Effector CD8-positive, alpha-beta T cell (primary cell): ENCODE measurements at regions not wholly inside any gene's neighbourhood (a gene's known extent, or its start where the extent isn't known, plus 50 kb on each side); places are given as distances from the start of the nearest gene placed in this dataset.
"Not testable (repeated sequence)": the region's sequence is repeated elsewhere in the genome, so short reads cannot be mapped to it uniquely, and the experiment has no call there.

Experiments
- DNase-seq: peaks from one replicate; lab custom pipeline; 2025; lab: John Stamatoyannopoulos, UW

DNA sequence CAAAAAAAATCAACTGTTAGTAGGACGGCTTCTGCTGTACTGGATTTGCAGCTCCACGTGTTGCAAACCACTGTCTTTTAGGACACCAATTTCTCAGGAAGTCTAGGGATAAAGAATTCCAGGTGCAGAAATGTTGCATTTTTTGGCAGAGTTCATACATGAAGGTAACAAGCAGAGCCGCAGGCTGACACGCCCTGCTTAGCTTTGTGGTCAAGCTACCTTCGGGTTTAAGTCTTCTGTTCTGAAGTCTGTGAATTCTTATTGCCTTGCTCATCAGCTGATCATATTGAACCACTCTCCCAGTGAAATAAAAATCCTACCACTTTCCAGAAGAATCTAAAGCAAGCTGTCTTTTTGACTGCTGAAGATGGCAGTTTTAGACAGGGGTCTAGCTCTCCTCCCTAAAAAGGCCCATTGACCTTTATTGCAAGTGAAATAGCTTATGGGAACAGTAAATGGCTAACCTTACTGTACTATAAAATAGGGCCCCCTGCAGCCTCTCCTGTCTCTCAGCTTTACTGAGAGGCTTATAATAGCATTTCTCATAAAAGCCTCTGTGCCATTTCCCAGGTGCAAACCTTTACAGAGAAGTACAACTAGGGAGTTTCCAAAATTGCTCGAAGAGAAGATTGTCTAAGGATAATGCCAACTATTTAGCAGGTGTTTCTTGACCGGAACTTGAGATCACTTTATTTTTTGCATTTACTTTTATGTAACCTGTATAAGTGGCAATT, 262.2 kb upstream of the IL12A start:
- DNase-seq: no peak

DNA sequence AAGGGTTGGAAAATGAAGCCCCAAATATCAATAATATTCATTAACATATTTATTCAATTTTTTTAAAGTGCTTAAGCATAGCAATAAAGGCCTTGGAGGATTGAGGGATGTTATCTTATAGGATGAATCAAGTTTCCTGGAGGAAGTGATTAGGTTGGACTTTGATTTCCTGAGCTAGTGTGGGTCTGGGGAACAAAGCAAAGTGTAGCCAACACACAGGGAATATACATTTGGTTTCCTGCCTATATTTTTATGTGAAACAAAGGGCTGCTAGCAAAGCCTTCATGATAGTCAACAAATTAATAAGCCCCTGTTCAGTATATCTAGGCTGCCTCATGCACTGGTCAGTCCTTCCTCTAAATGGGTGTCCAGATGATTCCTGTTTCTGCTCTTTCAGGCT, 261.1 kb upstream of the IL12A start:
- DNase-seq: no peak

DNA sequence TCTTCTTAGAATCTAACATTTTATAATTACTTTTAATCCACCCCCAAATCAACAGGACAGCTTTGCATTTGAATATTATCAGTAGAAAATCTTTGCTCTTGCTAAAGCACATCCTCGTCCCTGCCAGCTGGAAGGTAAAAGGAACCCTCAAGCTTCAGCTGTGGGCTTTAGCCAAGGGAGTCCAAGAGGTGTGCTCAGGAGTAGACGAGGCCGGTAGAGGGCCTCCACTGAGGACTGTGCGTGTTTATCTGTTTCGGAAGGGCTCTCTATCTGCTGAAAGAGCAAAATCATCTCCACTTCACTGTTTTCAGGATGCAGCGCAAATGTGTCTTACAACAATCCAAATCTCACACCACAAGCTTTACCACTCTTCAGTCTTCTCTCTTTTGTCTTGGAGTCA, 257.4 kb upstream of the IL12A start:
- no peak for DNase-seq

DNA sequence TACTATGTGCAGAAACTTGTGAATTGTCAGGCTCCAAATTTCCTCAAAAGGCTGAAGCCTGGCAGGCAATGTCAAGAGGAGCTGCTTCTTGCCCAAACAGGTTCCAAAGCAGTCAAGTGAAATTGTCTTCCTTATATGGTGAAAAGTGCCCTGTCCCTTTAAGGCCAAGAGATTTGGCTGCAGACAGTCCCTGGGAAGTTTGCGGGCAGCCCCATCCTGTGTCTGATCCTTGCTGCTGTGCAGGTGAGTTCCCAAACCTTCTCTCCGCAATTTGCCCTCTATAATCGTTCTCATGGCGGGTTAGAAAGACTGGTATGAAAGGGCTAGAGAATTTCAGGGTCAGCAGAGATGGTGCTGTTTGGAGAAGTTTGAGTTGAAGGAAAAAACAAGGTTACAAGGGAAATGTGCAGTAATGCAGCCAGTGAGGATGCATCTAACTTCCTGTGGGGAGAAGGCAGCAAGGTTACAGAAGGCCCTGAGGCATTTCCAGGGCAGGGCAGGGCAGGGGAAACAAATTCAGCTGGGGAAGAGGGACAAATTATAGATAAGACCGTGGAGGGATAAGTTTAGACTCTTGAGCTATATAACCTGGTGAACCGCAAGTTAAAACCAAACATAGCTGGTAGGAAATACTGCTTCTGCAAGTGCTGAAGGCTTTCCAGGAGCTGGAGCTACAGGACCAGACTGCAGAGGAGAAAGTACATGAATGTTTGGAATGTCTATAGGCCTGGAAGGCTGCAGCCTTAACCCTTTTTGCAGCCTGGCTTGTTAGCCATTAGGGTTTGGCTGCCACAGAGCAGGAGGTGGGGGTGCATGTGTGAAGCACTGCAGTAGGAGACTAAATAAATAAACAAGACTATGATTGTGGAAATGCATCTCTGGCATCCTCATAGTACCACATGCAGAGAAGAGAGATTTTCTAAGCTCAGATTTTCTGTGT, 256.2 kb upstream of the IL12A start:
- no peak for DNase-seq

DNA sequence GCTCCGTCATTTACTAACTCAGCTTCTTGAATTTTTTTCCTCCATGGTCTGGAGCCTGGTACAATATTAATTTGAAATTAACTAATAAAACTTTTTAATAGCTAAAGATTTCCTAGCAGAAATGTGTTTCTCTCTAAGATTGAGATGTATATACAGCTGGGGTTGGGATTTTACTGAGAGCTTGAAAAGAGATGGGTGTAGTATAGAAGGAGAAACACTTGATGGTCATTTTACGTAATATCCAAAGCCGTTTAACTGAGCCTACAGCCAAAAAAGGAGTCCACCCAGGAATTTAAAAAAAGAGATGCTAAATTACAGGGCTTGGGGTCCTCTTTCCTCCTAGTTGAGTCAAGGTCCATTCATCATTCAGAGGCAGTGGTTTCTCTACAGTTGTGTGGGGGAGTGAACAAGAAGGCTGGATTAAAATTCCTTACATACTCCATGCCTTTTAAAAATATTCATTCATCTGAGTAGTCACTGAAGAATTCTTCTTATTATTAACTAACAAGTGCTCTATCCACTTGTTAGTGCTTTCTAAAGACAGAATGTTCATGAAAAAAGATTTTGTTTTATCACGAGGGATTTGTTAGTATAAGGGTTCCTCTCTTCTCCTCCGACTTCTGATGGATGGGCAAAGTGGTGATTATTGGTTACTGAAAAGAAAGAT, 255.3 kb upstream of the IL12A start:
- no peak for DNase-seq

DNA sequence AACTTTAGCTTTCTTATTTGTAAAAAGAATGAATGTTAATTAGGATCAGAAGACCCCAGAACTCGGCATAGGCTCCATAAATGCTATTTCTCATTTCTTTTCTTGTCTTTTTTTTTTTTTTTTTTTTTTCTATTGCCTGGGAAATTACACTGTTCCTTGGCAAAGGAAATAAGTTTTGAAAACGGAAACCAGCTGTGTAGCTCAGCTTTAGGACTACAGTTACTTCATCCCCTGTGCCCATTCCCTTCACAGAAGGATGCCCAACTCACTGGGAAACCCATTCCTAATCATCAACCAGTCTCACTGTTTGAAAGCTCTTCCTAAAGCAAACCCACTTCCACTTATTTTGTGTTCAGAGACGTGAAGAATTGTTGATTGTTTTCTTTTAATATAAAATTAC, 254.0 kb upstream of the IL12A start:
- DNase-seq: no peak

DNA sequence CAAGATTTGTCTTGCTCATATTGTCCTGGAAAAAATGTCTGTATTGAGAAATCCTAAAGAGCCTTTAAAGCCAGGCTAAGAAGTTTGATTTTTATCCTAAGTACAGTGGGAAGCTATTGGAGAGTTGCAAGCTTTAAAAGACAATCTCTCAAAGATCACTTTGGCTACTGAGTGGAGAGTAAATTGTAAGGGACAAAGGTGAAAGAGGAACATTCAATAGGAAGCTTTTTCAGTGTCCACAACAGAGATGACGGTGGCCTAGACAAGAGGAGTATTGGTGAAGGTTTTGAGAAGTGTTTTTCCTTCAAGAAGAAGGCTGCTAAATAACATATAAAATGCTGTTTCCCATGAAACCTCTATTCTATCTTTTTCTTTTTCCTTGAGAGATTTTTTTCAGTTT, 249.5 kb upstream of the IL12A start:
- no peak for DNase-seq

DNA sequence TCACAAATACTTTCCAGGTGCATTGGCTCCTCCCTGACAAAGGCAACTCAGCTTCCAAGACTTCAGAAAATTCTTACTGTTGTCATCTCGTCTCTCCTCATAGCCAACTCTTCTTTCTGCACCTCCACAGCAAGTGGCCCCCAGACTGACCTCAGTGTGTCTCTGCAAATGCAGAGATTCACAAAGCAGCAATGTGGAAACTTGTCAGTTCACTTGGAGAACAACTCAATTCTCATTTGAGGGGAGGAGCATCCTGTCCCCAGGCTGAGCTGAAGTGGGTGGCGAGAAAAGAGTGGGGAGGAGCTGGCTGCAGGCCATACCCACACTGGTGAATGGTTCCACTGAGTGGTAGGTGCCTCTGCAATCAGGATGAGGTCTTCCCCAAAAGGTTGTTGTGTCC, 248.7 kb upstream of the IL12A start:
- no peak for DNase-seq

DNA sequence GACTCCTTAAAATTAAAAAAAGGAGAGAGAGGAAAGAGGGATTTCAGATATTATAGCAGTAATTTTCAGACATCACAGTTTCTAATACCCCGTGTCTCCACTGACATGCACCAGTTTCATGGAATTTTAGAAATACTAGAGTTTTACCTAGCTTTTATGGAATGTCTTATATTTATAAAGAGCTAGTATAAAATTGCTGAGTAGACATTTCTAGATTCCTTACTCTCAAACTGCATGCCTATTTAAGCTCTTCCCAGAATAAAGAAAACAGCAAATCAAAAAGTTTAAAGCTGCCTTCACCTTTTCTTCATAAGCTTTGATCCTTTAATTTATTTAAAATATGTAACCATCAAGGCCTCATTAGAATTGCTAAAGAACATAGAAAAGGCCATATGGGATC, 247.4 kb upstream of the IL12A start:
- no peak for DNase-seq

DNA sequence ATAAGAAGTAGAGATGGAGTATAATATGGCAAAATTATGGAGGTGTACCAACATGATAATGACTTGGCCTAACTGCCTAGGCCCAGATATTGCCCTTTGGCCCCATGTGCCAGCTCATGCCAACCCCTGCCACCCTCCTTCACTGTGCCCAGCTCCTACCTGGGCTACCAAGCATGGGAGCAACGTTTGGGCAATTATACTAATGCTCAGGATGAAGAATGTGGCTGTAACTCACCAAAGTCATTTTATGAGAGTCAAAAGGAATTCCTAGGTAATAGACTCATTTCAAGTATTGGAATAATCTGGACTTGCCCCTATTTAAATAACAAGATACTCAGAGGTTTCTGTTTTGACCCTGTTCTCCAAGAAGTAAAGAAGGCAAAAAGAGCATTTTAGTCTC, 240.2 kb upstream of the IL12A start:
- DNase-seq: no peak

DNA sequence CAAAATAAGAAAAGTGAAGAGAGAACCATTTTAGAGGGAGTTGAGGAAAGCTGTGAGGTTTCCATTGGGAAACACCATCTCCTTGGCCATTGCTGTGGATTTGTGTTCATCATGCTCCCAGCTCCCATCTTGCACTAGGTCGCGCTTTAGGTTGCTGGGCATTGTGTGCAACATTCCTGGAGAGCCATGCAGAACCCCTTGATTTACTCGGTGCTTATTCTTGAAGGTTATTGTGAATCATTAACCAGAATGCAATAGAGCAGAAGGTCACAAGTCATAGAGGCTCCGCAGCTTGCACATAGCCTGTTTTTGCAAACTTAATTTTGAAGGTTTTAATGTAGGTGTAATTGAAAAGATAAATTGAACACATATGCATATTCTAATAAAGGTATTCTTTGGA, 239.2 kb upstream of the IL12A start:
- DNase-seq: no peak

DNA sequence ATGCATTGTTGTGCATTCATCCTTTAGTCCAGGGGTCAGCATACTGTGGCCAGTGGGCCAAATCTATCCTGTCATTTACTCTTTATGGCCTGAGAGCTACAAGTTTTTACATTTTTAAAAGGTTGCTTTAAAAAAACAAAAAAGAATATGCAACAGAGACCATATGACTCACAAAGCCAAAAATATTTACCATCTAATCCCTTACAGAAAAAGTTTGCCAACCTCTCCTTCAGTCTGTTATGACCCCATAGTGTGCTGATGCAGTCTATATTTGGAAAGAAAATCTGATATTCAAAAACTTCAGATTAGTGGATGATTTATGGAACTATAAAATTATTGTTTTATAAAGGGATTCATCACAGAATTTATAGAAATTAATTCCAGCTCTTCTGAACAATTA, 237.5 kb upstream of the IL12A start:
- no peak for DNase-seq

DNA sequence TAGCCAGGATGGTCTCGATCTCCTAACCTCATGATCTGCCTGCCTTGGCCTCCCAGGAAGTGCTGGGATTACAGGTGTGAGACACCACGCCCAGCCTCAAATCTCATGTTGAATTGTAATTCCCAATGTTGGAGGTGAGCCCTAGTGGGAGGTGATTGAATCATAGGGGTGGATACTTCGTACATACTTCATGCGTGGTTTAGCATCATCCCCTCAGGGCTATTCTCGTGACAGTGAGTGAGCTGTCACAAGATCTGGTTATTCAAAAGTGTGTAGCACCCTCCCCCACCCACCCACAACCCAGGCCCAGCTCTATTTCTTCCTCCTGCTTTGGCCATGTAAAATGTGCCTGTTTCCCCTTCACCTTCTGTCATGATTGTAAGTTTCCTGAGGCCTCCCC, 236.9 kb upstream of the IL12A start:
- DNase-seq: no peak

DNA sequence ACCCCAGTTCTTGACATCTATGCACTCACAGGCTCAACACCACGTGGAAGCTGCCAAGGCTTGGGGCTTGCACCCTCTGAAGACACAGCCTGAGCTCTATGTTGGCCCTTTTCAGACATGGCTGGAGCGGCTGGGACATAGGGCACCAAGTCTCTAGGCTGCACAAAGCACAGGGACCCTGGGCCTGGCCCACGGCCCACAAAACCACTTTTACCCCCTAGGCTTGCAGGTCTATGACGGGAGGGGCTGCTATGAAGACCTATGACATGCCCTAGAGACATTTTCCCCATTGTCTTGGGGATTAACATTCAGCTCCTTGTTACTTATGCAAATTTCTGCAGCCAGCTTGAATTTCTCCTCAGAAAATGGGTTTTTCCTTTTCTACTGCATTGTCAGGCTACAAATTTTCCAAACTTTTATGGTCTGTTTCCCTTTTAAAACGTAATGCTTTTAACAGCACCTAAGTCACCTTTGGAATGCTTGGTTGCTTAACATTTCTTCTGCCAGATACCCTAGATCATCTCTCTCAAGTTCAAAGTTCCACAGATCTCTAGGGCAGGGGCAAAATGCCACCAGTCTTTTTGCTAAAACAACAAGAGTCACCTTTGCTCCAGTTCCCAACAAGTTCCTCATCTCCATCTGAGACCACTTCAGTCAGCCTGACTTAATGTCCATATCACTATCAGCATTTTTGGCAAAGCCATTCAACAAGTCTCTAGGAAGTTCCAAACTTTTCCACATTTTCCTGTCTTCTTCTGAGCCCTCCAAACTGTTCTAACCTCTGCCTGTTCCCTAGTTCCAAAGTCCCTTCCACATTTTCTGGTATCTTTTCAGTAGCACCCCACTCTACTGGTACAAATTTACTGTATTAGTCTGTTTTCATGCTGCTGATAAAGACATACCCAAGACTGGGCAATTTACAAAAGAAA, 232.1 kb upstream of the IL12A start:
- DNase-seq: not testable (repeated sequence)

DNA sequence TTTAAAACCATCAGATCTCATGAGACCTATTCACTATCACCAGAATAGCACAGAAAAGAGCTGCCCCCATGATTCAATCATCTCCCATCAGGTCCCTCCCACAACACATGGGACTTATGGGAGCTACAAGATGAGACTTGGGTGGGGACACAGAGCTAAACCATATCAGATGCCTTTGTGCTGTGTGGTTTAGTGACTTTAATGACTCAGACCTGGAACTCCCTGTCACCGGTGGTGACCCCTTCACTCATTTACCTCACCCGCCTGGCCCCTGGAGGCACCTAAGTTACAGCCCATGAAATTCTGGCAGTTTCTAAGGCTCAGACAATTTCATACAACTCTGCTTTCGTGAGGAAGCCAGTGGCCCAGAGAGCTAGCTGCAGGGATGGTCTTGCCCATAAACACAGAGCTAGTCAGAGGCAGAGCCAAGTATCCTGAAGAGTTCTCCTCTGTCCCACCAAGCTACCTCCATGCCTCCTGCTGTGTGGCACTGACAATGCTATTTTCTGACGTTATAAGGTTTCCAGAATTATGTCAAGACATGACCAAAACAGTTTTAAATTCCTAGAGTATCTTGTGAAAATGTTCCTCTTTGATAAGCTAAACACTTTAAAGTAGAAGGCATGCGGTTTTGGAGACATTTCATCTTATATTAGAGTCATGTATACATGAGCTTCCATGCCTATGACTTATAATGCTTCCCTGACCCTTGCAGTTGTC, 231.1 kb upstream of the IL12A start:
- no peak for DNase-seq

DNA sequence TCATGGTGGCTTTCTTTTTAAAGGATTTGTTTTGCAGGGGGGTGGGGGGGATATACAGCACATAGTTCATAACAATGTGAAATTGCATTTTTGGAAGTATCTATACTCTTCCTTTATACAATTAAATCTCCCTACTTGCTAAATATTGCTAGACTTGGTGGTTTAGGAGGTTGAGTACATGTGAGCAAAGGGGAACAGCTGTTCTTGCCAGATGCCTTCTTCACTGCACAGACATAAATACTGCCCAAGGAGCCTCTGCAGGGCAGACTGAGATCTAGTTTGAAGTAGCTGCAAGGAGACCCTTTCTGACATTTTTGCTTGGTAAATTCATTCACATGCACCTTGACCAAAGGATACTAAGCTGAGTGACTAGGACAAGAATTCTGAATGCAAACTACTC, 228.6 kb upstream of the IL12A start:
- no peak for DNase-seq

DNA sequence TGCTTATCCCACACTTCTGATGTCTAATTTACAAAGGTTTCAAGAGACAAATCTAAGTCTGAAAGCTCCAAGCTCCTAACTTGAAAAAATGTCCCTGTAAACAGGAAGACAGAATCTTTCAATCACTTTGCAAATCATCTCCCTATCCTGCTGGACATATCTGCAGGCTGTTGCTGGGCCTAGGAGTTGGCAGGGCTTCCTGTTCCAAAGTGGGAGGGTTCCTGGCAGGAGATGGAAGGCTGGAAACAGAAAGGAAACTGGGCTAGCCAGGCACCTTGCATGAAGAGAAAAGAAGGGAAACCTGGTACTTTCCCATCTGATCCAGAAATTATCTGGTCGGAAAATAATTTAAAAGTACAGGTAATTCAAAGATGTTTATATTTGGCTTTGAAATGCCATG, 227.3 kb upstream of the IL12A start:
- DNase-seq: no peak

DNA sequence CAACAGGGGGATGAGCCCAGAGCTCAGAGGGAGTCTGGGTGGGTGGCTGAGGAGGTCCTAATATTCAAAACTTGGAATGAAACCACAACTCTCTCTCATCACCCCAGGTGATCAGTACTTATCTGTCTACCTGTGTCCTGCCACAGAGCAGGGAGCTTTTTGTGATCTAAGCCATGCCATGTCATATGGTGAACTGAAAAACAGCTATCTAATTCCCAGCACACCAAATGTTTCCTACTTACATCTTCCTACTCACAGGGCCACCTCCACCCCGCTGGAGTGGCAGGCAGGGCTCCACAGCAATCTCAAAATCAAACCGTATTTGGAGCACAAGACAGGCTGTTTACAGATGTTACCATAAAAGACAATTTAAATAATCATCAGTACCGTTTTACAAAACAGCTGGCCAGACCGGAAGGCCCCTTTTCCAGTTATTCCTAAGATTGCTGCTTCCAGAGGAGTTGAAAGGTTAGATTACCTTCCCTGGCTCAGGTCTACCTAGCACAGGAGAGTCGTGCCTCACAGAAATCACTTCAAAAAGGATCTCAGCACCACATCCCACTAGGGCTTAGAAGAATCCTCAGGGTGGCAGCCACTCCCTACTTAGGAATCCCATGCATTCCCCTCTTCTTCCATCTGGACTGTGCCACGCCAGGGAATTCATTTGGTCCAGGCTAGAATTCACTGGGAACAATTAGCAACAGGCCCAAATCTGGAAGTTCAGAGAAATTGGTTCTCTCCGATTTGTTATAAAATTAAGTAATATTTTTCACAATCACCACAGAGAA, 226.6 kb upstream of the IL12A start:
- no peak for DNase-seq

DNA sequence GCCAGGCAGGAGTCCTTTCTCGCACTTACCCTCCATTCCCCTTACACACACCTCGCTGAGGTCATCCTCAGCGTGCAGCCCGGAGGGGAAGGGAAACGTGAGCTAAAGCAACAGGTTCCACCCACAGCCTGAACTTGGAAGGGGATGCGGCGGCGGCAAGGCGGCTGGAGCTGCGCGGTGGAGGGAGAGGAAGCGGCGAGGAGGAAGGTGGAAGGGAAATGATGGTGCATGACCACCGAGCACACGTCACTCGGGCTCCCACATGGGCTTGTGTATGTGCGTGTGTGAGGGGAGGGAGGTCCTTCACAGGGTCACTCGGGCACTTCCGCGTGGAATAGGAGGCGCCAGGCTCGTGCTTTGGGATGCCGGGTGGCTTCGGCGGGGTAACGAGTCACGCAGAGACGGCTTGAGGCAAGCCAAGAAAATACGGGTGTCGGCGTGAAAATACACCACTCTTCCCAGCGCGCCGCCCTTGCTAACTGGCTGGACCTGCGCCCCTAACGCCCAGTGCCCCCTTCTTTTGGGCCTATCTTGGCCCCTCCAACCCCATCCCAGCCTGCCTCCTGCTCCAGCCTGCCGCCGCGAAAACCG, 225.5 kb upstream of the IL12A start:
- no peak for DNase-seq
